CD4-positive, alpha-beta T cell treated with Interleukin-15 for 4 hours (primary cell): ENCODE measurements at regions not wholly inside any gene's neighbourhood (a gene's known extent, or its start where the extent isn't known, plus 50 kb on each side); places are given as distances from the start of the nearest gene placed in this dataset.

Experiments used
- DNase-seq: peaks from one replicate; pipeline ENCODE4 v3.0.0-alpha.2; 2020; ENCODE audit warnings: low spot score

DNA sequence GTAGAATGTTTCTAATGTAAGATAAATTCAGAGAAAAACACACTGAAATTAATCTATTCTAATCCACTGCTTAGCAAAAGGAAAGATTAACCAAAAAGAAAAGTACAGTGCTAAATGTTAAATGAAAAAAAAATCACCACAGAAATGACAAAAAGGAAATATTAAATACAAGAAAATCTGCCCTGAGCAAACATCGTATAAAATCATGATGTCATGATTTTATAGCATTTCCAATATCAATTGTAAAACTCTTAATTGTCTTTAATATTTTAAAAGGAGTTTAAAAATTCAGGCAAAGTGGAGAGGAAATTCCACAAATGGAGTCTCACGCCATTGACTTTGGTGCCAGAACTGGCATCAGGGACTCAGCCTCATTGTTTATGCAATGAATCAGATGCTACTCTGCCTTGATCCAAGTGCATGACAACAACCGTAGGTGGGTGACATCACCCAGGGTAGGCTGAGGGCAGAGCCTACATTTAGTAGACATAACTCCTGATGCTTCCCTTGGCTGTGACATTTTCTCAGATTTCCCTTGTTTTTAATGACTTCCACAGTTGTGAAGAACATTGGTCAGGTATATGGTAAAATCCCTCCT, 696.8 kb downstream of the SEMA5A start:
- no peak for DNase-seq

DNA sequence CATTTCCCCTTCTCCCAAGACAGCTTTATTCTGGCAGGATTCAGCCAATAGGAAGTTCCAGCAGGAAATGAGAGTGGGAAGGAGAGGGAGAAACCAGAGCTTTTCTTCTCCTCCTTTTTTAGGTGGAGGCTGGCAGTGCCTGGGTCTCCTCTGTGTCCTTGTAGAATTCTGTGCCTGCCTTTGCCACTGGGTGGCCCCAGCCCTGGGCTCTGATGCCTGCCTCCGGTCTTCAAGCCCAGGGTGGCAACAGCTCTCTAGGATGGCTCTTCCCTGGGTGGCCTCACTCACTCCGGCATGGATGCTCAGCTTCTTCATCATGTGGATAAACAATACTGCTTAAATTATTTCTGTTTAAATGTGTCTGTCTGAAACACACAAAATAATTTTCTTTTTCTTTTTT, 694.8 kb downstream of the SEMA5A start:
- no peak for DNase-seq

DNA sequence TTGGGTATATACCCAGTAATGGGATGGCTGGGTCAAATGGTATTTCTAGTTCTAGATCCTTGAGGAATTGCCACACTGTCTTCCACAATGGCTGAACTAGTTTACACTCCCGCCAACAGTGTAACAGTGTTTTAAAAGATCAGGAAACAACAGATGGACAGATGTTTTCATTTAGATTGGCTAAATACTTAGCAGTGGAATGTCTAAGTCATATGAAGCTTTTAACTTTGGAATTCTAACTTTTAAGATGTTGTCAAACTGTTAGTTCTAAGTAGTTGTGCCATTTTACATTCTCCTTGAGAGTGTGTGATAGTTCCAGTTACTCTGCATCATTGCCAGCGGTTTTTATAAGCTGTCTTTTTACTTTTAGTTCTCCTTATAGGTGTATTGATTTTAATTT, 688.8 kb downstream of the SEMA5A start:
- DNase-seq, result no peak

DNA sequence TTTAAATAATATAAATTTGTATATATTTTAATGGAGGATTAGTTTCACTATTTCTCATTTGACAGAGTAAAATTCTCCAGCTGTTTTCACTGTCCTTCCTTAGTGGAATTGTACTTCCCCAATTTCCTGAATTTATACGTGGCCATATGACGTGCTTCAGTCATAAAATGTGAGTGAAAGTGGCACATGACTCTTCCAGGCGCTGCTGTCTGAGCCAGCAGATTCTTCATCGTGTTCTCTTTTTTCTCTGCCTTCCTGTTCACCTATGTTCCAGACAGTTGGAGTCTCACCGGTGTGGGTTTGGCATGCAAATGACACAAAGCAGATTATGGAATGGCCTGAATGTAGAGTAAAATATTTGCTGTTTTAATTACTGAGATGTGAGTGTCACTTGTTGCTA, 684.1 kb downstream of the SEMA5A start:
- DNase-seq, result no peak

DNA sequence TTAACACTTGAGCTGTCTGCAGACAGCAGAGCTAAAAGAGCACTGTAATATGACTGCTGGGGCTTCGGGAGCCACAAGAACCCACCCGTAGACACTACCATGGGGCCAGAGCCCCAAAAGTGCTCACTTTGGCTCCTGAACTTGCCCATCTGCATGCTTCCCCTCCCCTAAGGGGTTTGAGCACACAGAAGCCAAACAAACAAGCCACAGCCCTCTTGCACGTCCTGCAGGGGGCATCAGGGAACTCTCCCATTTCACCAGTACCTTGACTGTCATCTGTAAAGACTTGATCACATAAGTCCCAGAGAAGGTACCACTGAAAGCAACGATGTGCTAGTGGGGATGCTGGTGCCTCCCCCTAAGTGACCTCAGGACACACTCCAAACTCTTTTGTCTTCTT, 681.8 kb downstream of the SEMA5A start:
- no peak for DNase-seq

DNA sequence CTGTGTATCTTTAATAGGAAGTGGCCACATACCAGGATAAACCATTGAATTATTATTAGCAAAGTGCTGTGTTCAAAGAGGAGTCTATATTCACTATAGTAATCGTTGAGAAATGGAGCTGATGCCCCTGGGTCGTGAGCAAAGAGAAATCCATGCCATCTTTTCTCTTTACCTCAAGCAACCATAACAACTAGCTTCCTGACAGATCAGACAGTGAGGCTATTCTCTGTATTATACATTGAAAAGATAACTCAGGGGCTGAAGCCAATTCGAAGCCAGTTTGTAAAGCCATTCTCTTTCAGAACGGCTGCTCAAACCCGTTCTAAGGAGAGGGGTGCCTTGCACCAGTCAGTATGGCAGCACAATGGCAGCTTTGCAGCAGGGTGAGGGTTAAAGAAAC, 680.6 kb downstream of the SEMA5A start:
- no peak for DNase-seq

DNA sequence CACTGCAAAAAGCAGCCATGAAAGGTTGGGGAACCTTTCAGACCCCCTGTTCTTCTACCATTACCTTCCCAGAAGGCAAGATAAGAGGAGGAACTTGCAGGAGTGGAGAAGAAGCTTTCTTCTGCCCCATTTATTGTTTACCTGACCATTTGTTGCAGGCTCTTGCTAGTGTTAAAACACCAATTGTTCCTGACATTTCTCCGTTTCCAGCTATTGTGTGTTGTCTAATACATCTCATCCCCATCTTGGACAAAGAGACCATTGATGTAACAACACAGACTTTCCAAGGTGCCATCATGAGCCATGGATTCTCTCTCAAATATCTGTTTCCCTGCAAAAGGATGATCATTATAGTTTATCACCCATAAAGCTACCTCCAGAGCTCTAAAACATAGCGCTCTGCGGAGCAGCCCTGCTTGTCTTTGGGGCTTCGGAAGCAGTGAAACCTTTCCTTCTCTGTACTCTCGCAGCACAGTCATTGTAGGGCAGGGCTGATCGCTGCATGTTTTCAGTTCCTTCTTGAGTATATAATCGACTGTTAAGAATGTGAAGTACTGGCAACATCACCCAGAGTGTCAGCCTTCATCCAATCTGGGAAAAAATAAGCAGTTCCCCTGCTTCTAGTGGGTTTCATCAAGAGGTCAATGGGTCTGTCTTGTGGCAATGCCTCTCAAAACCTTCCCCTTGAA, 680.0 kb downstream of the SEMA5A start:
- no peak for DNase-seq

DNA sequence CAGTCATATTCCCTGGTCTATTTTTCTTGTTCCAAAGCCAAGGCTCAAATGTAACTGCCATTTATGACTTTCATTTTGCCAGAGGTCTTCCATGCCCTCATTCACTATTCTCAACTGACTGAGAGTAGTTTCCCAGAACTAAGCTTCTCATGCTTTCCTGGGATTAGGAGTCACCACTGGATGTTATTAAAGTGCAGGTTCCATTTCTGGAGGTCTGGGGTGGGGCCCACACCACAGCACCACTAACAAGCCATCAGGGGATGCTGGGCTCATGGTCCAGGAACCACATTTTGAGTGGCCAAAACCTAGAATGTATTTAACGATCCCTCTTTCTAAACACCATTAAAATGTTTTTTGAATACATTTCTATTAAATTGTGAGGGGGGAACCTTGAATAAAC, 677.6 kb downstream of the SEMA5A start:
- no peak for DNase-seq

DNA sequence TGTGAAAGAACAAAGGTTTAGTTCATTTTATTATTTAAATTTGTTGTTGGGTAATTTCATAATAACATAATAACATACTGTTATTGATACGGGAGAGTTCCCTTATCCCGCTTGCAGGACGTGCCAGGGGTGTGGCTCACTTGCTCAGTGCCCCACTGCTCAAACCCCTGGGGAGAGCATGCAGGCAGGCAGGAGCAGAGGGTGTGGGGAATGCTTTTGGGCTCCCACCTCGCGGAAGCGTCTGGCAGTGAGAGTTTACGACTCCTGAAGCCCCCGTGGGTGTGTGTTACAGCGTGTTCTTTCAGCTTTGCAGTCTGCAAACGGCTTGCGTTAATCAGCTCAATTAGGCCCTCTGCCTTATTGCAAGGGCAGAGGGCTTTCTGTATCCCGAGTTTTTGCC, 675.9 kb downstream of the SEMA5A start:
- DNase-seq, result no peak

DNA sequence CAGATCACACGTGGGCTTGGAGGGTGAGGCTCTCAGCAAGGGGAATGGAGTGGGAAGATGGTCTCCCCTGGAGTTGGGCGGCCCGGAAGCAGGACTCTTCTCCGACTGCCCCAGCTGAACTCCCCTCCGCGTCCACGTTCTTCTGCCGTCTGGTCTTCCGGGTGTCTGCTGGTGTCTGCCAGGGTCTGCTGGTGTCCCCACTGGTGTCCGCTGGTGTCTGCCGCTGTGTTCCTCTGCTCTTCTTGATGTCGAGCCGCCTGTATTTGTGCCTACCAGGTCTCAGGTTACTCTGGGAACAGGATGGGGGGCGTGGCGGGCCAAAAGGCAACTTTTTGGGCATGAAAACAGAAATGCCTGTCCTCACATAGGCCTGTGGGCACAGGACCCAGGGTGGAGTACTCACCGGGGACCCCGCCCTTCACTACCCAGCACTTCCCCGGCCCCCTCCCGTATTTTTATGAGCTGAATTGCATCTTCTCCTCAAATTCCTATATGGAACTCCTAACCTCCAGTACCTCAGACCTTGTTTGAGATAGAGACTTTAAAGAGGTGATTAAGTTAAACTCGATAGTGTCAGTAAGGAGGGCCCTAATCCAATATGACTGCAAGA, 675.4 kb downstream of the SEMA5A start:
- DNase-seq, result no peak

DNA sequence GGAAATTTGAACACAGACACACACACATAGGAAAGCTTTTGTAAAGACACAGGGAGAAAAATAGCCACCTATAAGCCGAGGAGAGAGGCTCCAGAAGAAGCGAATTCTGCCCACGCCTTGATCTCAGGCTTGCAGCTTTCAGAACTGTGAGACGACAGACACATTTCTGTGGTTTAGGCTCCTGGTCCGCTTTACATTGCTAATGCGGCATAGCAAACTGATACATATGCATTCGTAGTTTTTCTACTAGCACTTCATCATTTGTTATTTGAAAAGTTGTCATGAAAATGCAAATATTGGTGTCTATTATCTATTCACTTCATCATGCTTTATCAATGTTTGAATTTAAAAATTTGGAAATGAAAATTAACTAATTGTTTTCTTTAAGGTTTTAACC, 674.9 kb downstream of the SEMA5A start:
- DNase-seq, result no peak

DNA sequence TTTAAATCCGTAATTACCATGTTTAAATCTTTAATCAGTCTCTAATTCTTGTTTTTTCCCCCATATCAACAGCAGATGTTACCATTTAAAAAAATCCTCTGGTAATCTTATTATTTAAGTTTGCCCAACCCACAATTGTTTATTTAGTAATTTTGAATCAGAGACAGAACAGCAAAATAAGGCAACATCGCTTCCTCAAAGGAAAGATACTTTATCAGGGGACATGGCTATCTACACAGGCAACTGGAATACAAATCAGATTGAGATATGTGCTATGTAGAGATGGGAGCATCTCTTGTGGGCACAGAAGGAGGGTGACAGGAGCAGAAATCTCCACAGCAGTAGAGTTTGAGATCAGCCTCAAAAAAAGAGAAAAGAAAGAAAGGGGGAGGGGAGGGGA, 674.4 kb downstream of the SEMA5A start:
- no peak for DNase-seq

DNA sequence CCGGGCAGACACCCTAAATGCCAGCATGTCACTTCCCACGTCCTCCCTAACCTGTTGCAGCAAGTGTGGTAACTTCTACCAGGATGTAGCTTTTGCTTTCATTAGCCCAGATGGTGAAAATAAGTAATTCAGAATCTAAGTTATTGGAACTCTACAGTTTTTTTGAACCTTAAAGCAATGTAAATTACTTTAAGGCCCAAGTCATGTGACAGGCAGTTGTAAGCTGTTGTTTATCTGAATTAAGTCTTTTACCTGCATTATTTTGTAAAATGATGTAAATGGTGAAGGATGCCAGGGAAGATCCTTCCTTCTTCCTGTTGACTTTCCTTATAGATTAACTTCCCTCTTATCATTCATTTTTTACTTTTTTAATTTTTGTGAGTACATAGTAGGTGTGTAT, 670.2 kb downstream of the SEMA5A start:
- no peak for DNase-seq

DNA sequence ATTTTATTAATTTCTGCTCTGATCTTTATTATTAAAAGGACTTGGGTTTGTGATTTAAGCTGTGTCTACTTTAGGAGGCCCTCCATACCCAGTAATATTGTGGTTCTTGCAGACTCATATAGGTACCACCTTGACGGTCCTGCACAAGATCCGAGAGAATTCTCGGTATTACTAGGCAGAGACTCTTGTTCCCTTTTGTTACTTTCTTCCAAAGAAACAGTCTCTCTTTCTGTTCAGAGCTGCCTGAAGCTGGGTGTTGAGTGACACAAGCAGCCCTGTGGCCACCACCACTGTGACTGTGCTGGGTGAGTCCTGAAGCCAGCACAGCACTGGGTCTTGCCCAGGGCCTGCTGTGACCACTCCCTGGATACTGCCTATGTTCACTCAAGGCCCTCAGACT, 666.6 kb downstream of the SEMA5A start:
- DNase-seq, result no peak

DNA sequence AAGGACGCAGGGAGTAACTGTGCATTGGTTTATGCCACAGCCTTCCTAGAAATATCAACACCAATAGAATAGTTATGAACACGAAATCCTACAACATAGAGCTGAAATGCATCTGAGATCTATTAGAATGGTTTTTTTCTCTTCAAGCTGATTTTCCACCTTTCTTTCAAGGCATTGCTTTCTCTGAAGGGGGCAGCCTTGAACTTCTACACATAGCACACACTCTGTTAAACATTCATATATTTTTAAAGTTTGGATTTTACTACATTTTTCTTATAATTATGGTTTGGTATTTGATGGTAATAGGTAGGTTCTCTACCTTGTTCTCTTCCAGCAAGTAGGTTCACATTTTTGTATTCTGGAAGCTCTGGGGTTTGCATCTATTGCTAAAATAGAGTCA, 661.8 kb downstream of the SEMA5A start:
- no peak for DNase-seq

DNA sequence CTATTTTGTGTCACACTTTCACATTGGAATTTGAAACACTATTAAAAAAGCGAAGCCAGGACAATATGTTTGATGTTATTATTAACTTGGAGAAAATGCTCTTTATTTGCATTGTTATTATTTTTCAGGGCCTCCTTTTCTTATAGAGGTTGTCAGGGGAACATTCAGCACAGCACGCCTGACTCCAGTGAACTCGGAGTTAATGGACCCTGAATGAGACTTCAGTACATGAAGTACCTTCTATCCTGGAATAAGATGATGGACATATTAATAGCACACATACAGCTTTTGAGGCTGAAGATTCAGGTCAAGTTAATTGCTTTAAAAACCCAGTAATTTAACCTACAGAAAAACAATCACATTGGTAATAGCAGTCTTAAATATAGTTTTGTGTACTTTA, 652.9 kb downstream of the SEMA5A start:
- no peak for DNase-seq

DNA sequence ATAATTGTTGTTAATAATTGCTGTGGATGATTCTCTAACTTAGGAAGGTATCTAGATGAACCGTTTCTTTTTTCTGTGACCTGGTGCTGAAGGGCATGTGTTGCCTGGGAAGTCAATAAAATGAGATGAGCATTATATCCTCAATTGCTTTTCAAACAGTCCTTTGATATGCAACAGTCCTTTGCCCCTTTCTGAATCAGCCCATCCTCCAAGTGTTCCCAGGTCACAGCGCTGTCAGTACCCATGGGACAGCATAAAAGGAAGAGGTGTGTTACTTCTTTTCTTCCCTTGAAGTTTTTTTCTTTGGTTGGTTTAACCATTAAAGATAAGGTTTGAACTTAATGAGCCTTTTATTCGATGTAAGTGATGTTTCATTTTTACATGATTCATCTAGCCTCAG, 651.8 kb downstream of the SEMA5A start:
- DNase-seq, result no peak

DNA sequence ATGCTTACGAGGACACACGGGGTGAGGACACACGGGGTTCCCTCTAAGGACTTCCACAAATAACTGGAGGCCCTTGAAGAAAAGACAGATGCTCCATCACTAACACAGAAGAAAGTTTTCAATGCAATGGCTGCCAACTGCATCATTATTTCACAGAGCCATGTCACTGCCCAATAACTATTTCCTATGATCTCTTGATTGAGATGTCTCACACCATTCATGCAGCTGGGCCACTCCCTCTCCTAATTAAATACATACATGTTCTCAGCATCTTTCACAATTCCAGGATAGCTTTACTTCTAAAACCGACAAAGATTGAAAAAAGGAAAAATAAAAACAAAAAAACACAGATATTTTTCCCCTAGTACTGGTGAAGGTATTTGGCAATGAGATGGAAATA, 650.8 kb downstream of the SEMA5A start:
- DNase-seq, result no peak

DNA sequence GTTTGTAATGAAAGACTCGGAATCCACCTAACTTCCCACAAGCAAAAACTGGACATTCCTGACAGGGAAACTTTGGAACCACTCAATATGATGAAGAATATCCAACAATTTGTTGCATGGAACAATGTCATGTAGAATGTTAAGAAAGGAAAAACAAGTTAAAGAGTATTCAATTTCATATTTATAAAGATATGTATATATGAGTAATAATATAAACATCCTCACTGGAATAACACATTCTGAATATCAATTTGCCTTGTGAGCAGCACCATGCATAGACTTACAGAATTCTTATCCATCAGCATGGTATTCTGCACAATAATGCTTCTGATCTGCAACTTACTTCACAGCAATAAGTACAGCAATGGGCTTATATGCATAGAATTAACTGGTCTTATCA, 650.3 kb downstream of the SEMA5A start:
- DNase-seq, result no peak

DNA sequence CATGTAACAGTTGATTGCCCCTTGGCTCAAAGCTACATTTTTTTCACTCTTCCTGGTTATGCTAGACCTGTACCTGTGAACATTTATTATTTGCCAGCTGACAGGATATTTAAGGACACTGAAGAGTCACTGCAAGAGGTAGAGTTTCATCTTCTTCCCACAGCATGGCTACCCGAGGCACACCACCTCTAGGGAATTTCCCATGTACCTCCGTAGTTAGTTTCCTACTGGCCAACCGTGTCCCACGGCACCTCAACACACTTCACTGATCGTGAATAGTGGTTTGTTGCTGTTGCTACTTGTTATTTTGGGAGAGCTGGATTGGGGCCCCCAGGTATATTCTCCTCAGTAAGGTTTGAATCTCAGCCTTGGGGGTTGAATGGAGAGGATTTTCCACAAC, 648.6 kb downstream of the SEMA5A start:
- DNase-seq, result no peak

DNA sequence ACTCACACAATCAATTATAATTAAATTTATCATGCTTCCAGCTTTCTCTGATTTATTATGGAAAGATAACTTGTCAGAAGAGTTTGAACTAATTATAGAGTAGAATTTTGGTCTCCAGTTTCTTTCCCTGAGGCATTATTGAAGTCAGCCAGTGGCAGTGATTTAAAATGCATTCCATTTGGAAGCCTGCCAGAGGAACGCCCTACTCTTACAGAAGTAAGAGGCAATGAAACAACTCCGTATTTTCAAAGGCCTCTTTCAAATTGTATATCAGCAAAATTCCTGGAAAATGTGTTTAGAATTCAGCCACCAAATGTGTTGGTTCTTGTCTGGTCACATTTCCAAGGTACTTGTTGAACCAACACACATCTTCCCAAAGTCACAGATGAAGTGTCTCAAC, 640.9 kb downstream of the SEMA5A start:
- DNase-seq, result no peak

DNA sequence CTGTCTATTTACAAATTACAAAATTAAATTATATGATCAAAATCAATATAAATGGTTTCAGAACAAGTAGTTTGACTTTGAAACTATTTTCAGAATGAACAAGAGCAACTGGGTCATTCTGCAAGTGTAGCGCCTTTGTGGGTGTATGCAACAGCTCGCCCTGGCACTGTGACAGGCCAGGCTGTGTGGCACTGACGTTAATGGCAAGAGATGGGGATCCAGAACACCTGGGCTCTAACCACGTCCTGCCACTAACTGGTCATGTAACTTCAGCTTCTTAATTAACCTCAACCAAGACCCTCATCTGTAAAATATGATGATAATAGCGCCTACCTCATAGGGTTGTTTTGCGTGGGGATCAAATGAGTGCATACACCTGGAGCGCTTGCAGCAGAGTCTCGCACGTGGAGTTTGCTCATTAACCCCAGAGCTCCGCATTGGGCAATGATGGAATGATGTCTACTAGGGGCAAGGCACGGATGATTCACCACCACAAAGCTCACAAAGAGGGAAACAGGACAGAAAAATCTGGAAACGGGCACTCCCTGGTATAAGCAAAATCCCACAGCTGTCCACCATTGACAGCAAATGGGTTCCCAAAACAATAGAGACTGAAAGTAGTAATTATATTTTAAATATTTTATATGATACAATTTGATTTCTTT, 639.4 kb downstream of the SEMA5A start:
- DNase-seq, result no peak

DNA sequence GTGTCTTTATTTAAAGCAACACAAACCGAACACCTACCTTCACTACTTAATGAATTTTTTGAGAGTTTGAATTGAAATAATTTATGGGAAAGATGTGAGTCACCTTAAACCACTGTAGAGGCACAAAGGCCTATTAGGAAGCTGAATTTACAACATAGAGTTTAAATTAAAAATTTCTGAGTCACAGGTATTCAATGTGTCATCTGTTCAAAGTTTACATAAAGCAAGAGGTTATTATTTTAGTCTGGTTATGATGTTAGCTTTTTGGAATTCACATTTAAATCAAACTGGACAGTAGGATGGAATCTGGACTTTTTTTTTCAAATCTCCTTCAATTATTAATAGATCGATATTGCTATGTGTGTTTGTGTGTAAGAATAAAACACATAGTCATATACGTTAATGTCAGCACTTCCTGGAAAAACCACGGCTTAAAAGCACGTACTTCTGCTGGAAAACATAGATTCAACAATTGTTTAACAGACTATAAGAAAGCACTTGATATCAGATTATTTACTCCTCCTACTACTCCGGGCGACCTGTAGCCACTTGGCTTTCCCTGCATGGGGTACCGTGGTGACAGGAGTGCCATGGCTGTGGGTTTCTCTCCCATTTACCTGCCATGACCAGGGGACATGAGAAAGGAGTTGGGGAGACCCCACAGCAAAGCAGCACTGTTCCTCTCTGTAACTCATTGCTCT, 638.6 kb downstream of the SEMA5A start:
- no peak for DNase-seq
